ENCODE measurements at regions not wholly inside any gene's neighbourhood (a gene's known extent, or its start where the extent isn't known, plus 50 kb on each side); places are given as distances from the start of the nearest gene placed in this dataset.
"Not testable (repeated sequence)": the region's sequence is repeated elsewhere in the genome, so short reads cannot be mapped to it uniquely, and the experiment has no call there.

DNA sequence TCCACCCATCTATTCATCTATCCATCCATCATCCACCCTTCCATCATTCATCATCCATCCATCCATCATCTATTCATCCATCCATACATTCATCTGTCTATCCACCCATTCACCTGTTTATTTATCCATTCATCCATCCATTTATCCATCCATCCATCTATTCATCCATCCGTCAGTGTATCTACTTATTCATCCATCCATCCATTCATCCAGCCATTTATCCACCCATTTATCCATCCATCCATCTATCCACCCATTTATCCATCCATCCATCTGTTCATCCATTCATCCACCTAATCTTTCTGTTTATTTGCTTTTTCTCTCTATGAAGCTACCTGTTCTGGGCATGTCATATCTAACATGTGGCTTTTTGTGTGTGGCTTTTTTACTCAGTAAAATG is 115.4 kb downstream of the CRYAA start:
- Histone ChIP-seq H4K8ac (ENCODE audit: low read depth, low read length) (no peak overlapping the region), H2BK12ac (ENCODE audit: low read length) (no peak overlapping the region), H3K79me1 (ENCODE audit: low read length) (no peaks in the 10 kb centered on the region), H2BK5ac (ENCODE audit: low read depth, low read length, poor library complexity) (no peak overlapping the region), H3K4me3 (ENCODE audit: low read depth, low read length) (no peak overlapping the region), H3K27ac (ENCODE audit: low read depth, low read length) (no peak overlapping the region), H3K4me1 (ENCODE audit: control insufficient read depth in 1 of 2, insufficient read depth in 2 of 2, low read length in 2 of 2) (no peaks in the 10 kb centered on the region), H3K9ac (ENCODE audit: low read length) (no peak overlapping the region), H3K23ac (ENCODE audit: low read length) (no peak overlapping the region), H3K9me3 (ENCODE audit: insufficient read depth, low read depth, low read length) (peaks cover 3% of the 10 kb centered on the region), H4K12ac (ENCODE audit: low read depth, low read length) (no peak overlapping the region), H2AK5ac (ENCODE audit: low read length) (no peak overlapping the region), H4K91ac (ENCODE audit: low read depth, low read length) (no peak overlapping the region), H3K27me3 (ENCODE audit: insufficient read depth, low read length) (no peaks in the 10 kb centered on the region), H3K14ac (ENCODE audit: low read length) (no peak overlapping the region), H2AFZ (ENCODE audit: insufficient read depth, low read length, poor library complexity) (no peak overlapping the region), H2BK120ac (ENCODE audit: insufficient read depth, low read length, poor library complexity) (no peak overlapping the region), H3K79me2 (ENCODE audit: control insufficient read depth, insufficient read depth, low read length, poor library complexity) (no peaks in the 10 kb centered on the region), H3K36me3 (ENCODE audit: control insufficient read depth in 1 of 2, insufficient read depth in 2 of 2, low read length in 2 of 2) (no peaks in the 10 kb centered on the region), H3K4ac (ENCODE audit: low read depth, low read length) (no peak overlapping the region), H3K18ac (ENCODE audit: low read length) (no peak overlapping the region), H3K4me2 (ENCODE audit: low read length) (no peak overlapping the region)
- no CpG with 5 or more reads among the region's 1 CpG for WGBS (ENCODE audit: extremely low coverage, insufficient coverage, insufficient read length)
- DNase-seq = no peak

DNA sequence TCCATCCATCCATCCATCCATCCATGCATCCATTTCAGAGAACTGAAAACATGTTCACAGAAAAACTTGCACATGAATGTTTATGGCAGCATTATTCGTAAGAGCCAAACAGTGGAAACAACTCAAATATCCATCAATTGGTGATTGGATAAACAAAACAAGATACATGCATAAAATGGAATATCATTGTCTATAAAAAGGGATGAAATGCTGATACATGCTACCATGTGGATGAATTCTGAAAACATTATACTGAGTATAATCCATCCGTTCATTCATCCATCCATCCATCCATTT is 115.1 kb downstream of the CRYAA start:
- WGBS (ENCODE audit: extremely low coverage, insufficient coverage, insufficient read length) = no CpG with 5 or more reads among the region's 2 CpGs
- not testable (repeated sequence) for H3K4me3 ChIP-seq (ENCODE audit: low read depth, low read length)

DNA sequence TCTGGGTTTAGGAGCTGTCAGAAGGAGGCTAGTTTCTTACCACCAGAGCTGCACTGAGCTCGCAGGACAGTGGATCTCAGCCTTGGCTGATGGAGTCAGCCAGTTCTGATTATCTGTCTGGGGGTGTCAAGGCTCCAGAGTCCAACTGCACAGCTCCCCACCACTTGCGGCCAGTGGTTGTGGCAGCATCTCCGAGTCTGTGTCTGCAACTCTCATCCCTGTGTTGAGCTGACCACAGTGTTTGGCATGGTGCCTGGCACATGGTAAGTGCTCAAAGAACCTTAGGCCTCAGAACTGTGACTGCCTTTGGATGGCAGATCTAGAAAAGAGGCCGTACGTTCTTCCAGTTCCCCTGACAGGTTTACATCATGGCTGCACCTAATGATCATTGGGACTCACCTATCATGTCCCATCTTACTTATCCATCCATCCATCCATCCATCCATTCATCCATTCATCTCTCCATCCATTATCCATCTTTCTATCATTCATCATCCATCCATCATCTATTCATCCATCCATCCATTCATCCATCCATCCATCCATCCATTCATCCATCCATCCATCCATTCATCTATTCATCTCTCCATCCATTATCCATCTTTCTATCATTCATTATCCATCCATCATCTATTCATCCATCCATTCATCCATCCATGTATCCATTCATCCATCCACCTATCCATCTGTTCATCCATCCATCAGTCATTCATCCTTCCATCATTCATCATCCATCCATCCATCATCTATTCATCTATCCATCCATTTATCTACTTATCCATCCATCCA is 114.5 kb downstream of the CRYAA start:
- H3K23ac ChIP-seq (ENCODE audit: low read length) = no peak overlapping the region
- H2BK120ac ChIP-seq (ENCODE audit: insufficient read depth, low read length, poor library complexity) = no peak overlapping the region
- H2BK5ac ChIP-seq (ENCODE audit: low read depth, low read length, poor library complexity) = no peak overlapping the region
- no peak overlapping the region for H3K4ac ChIP-seq (ENCODE audit: low read depth, low read length)
- no peak overlapping the region for H2AFZ ChIP-seq (ENCODE audit: insufficient read depth, low read length, poor library complexity)
- H4K12ac ChIP-seq (ENCODE audit: low read depth, low read length) = no peak overlapping the region
- no peaks in the 10 kb centered on the region for H3K79me1 ChIP-seq (ENCODE audit: low read length)
- H3K9ac ChIP-seq (ENCODE audit: low read length) = no peak overlapping the region
- H3K4me2 ChIP-seq (ENCODE audit: low read length) = no peak overlapping the region
- no peak overlapping the region for H3K4me3 ChIP-seq (ENCODE audit: low read depth, low read length)
- no peak overlapping the region for H3K14ac ChIP-seq (ENCODE audit: low read length)
- no peak overlapping the region for H3K27ac ChIP-seq (ENCODE audit: low read depth, low read length)
- DNase-seq = no peak
- H4K91ac ChIP-seq (ENCODE audit: low read depth, low read length) = no peak overlapping the region
- WGBS (ENCODE audit: extremely low coverage, insufficient coverage, insufficient read length) = no CpG with 5 or more reads among the region's 5 CpGs
- no peaks in the 10 kb centered on the region for H3K27me3 ChIP-seq (ENCODE audit: insufficient read depth, low read length)
- peaks cover 3% of the 10 kb centered on the region for H3K9me3 ChIP-seq (ENCODE audit: insufficient read depth, low read depth, low read length)
- H2AK5ac ChIP-seq (ENCODE audit: low read length) = no peak overlapping the region
- no peak overlapping the region for H3K18ac ChIP-seq (ENCODE audit: low read length)
- no peaks in the 10 kb centered on the region for H3K36me3 ChIP-seq (ENCODE audit: control insufficient read depth in 1 of 2, insufficient read depth in 2 of 2, low read length in 2 of 2)
- H3K4me1 ChIP-seq (ENCODE audit: control insufficient read depth in 1 of 2, insufficient read depth in 2 of 2, low read length in 2 of 2) = no peaks in the 10 kb centered on the region
- no peaks in the 10 kb centered on the region for H3K79me2 ChIP-seq (ENCODE audit: control insufficient read depth, insufficient read depth, low read length, poor library complexity)
- H4K8ac ChIP-seq (ENCODE audit: low read depth, low read length) = no peak overlapping the region
- no peak overlapping the region for H2BK12ac ChIP-seq (ENCODE audit: low read length)

More for the DNA sequence above, 115.1 kb downstream of the CRYAA start:
- H3K27me3 ChIP-seq (ENCODE audit: insufficient read depth, low read length); H2AK5ac ChIP-seq (ENCODE audit: low read length); H3K18ac ChIP-seq (ENCODE audit: low read length); H4K8ac ChIP-seq (ENCODE audit: low read depth, low read length); H2BK120ac ChIP-seq (ENCODE audit: insufficient read depth, low read length, poor library complexity); H4K91ac ChIP-seq (ENCODE audit: low read depth, low read length); H3K4me1 ChIP-seq (ENCODE audit: control insufficient read depth in 1 of 2, insufficient read depth in 2 of 2, low read length in 2 of 2); H2BK5ac ChIP-seq (ENCODE audit: low read depth, low read length, poor library complexity); H3K4ac ChIP-seq (ENCODE audit: low read depth, low read length); H3K27ac ChIP-seq (ENCODE audit: low read depth, low read length); H3K79me1 ChIP-seq (ENCODE audit: low read length); H2BK12ac ChIP-seq (ENCODE audit: low read length); H3K79me2 ChIP-seq (ENCODE audit: control insufficient read depth, insufficient read depth, low read length, poor library complexity); DNase-seq; H3K9ac ChIP-seq (ENCODE audit: low read length); H3K36me3 ChIP-seq (ENCODE audit: control insufficient read depth in 1 of 2, insufficient read depth in 2 of 2, low read length in 2 of 2); H4K12ac ChIP-seq (ENCODE audit: low read depth, low read length); H3K14ac ChIP-seq (ENCODE audit: low read length); H3K23ac ChIP-seq (ENCODE audit: low read length); H3K9me3 ChIP-seq (ENCODE audit: insufficient read depth, low read depth, low read length); H3K4me2 ChIP-seq (ENCODE audit: low read length); H2AFZ ChIP-seq (ENCODE audit: insufficient read depth, low read length, poor library complexity): not testable (repeated sequence)

DNA sequence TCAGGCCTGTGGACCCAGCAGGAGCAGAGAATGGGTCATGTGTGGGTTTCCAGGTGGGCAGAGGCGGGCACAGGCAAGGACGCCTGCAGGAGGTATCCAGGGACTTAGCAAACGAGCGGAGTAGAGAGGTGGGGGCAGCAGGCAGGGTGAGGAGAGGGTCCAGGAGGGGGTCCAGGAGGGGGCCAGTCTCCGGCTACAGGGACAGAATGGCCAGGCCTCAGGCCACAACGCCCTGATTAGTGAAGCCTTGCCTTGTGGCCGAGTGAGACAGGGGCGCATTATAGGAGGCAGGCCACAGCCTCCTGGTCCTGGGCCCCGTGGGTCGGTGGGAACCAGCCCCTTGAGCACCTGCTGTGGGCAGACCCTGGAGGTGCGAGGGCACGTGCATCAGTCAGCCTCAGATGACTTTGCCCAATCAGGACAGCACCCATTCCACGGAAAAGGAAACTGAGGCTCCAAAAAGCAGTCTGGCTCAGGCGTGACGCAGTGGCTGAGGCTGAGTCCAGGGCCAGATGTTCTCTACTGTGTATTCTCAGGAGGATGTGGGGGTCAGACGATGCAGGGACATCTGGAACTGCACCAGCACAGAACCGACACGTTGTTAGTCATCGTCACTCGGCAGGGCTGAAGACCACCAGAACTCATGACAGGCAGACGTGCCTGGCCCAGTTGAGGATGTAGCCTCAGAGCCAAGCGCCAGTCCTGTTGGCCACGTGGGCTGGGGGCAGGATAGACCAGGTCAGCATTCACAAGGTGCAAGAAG is 113.7 kb downstream of the CRYAA start:
- H3K4ac ChIP-seq (ENCODE audit: low read depth, low read length) = no peak overlapping the region
- H3K79me1 ChIP-seq (ENCODE audit: low read length) = no peaks in the 10 kb centered on the region
- no peaks in the 10 kb centered on the region for H3K4me1 ChIP-seq (ENCODE audit: control insufficient read depth in 1 of 2, insufficient read depth in 2 of 2, low read length in 2 of 2)
- no peaks in the 10 kb centered on the region for H3K27me3 ChIP-seq (ENCODE audit: insufficient read depth, low read length)
- H3K9ac ChIP-seq (ENCODE audit: low read length) = no peak overlapping the region
- no peak overlapping the region for H3K4me3 ChIP-seq (ENCODE audit: low read depth, low read length)
- no peaks in the 10 kb centered on the region for H3K79me2 ChIP-seq (ENCODE audit: control insufficient read depth, insufficient read depth, low read length, poor library complexity)
- no peak overlapping the region for H2AK5ac ChIP-seq (ENCODE audit: low read length)
- H3K14ac ChIP-seq (ENCODE audit: low read length) = no peak overlapping the region
- H3K36me3 ChIP-seq (ENCODE audit: control insufficient read depth in 1 of 2, insufficient read depth in 2 of 2, low read length in 2 of 2) = no peaks in the 10 kb centered on the region
- H4K91ac ChIP-seq (ENCODE audit: low read depth, low read length) = no peak overlapping the region
- no peak overlapping the region for H3K4me2 ChIP-seq (ENCODE audit: low read length)
- H2BK12ac ChIP-seq (ENCODE audit: low read length) = no peak overlapping the region
- H2BK5ac ChIP-seq (ENCODE audit: low read depth, low read length, poor library complexity) = no peak overlapping the region
- H3K27ac ChIP-seq (ENCODE audit: low read depth, low read length) = no peak overlapping the region
- no peak overlapping the region for H3K18ac ChIP-seq (ENCODE audit: low read length)
- no CpG with 5 or more reads among the region's 23 CpGs for WGBS (ENCODE audit: extremely low coverage, insufficient coverage, insufficient read length)
- DNase-seq = no peak
- no peak overlapping the region for H4K8ac ChIP-seq (ENCODE audit: low read depth, low read length)
- no peak overlapping the region for H4K12ac ChIP-seq (ENCODE audit: low read depth, low read length)
- no peak overlapping the region for H2BK120ac ChIP-seq (ENCODE audit: insufficient read depth, low read length, poor library complexity)
- H2AFZ ChIP-seq (ENCODE audit: insufficient read depth, low read length, poor library complexity) = no peak overlapping the region
- H3K23ac ChIP-seq (ENCODE audit: low read length) = no peak overlapping the region
- peaks cover 1% of the 10 kb centered on the region for H3K9me3 ChIP-seq (ENCODE audit: insufficient read depth, low read depth, low read length)

All from trophoblast cell (in vitro differentiated cells and primary cell).